MCF 10A (cell line): ENCODE measurements at regions not wholly inside any gene's neighbourhood (a gene's known extent, or its start where the extent isn't known, plus 50 kb on each side); places are given as distances from the start of the nearest gene placed in this dataset.
"Not testable (repeated sequence)": the region's sequence is repeated elsewhere in the genome, so short reads cannot be mapped to it uniquely, and the experiment has no call there.

Experiments used
- BruUV-seq: library from RNA; stranded (reverse); fragments of 400-500 nt; replicated peaks from 2 replicates; lab custom pipeline; 2021; lab: Mats Ljungman, UMichigan
- CTCF ChIA-PET: fragments of 300-600 bp; sonication (Branson Sonifier 250); formaldehyde crosslinking; extraction: SDS; loops from one replicate; lab custom pipeline; 2021; ENCODE audit warnings: antibody characterized with exemption, inconsistent platforms; lab: Yijun Ruan, JAX
- POLR2A ChIA-PET: fragments of 300-600, 350-650 bp; sonication (Branson Sonifier 250); formaldehyde crosslinking; extraction: SDS; loops from one replicate; lab custom pipeline; 2020; ENCODE audit warnings: antibody characterized with exemption, inconsistent platforms; lab: Yijun Ruan, JAX
- DNase-seq: peaks from one replicate; pipeline ENCODE4 v3.0.0-alpha.2; 2018; ENCODE audit not compliant: unreplicated experiment
- H3K27ac Mint-ChIP-seq: one replicate; pipeline ENCODE4 v1.8.0; 2022; ENCODE audit warnings: mild to moderate bottlenecking, low read depth, mixed read lengths; ENCODE audit not compliant: unreplicated experiment
- H3K27me3 Mint-ChIP-seq: one replicate; pipeline ENCODE4 v1.8.0; 2022; ENCODE audit warnings: mixed read lengths; ENCODE audit not compliant: insufficient read depth, unreplicated experiment
- H3K36me3 Mint-ChIP-seq: one replicate; pipeline ENCODE4 v1.8.0; 2022; ENCODE audit warnings: mild to moderate bottlenecking, moderate library complexity, mixed read lengths; ENCODE audit not compliant: insufficient read depth, unreplicated experiment
- H3K4me1 Mint-ChIP-seq: one replicate; pipeline ENCODE4 v1.8.0; 2022; ENCODE audit warnings: mixed read lengths; ENCODE audit not compliant: insufficient read depth, unreplicated experiment
- H3K4me3 Mint-ChIP-seq: one replicate; pipeline ENCODE4 v1.8.0; 2022; ENCODE audit warnings: mild to moderate bottlenecking, moderate library complexity, mixed read lengths; ENCODE audit not compliant: unreplicated experiment
- H3K9me3 Mint-ChIP-seq: one replicate; pipeline ENCODE4 v1.8.0; 2022; ENCODE audit warnings: mixed read lengths; ENCODE audit not compliant: unreplicated experiment
- intact Hi-C: fragments of 100-400 bp; cut with micrococcal nuclease; formaldehyde crosslinking; loops from 2 replicates; pipeline ENCODE4 v1.14.1; 2022

GRCh38 chr3:75434913-75435793 lies 229.0 kb upstream of the FRG2C start:
- peaks cover 10% of the 10 kb centered on the region for H3K4me1 Mint-ChIP-seq
- intact Hi-C loops, result loop anchor here (5.0 kb wide), 1 partner anchor 178 kb away; no protein-coding TSS in a partner anchor
- peak overlapping the region; percentile 86 for H3K4me3 Mint-ChIP-seq
- BruUV-seq, H3K9me3 Mint-ChIP-seq, CTCF ChIA-PET, POLR2A ChIA-PET, H3K27me3 Mint-ChIP-seq: not testable (repeated sequence)
- peaks cover 30% of the 10 kb centered on the region for H3K36me3 Mint-ChIP-seq
- DNase-seq, result peak; percentile 97
- peak overlapping the region; percentile 97 for H3K27ac Mint-ChIP-seq

GRCh38 chr3:75435794-75436400 lies 228.2 kb upstream of the FRG2C start:
- CTCF ChIA-PET, result not testable (repeated sequence)
- peaks cover 23% of the 10 kb centered on the region for H3K36me3 Mint-ChIP-seq

GRCh38 chr3:75440986-75441385 lies 223.1 kb upstream of the FRG2C start:
- DNase-seq, POLR2A ChIA-PET, intact Hi-C loops, H3K27ac Mint-ChIP-seq, H3K27me3 Mint-ChIP-seq, H3K4me1 Mint-ChIP-seq, BruUV-seq, CTCF ChIA-PET, H3K36me3 Mint-ChIP-seq, H3K9me3 Mint-ChIP-seq, H3K4me3 Mint-ChIP-seq: not testable (repeated sequence)

More at GRCh38 chr3:75435794-75436400, 228.2 kb upstream of the FRG2C start:
- Mint-ChIP-seq H3K4me1 (peaks cover 10% of the 10 kb centered on the region), H3K4me3 (peak overlapping the region; percentile 86), H3K27ac (peak overlapping the region; percentile 97)
- BruUV-seq, H3K9me3 Mint-ChIP-seq, POLR2A ChIA-PET, intact Hi-C loops, H3K27me3 Mint-ChIP-seq: not testable (repeated sequence)
- peak; percentile 83 for DNase-seq

GRCh38 chr3:75444634-75445033 lies 219.5 kb upstream of the FRG2C start:
- H3K27me3 Mint-ChIP-seq, H3K27ac Mint-ChIP-seq: not testable (repeated sequence)

GRCh38 chr3:75445234-75445633 lies 218.9 kb upstream of the FRG2C start:
- H3K36me3 Mint-ChIP-seq, H3K27me3 Mint-ChIP-seq, H3K27ac Mint-ChIP-seq, BruUV-seq, DNase-seq, H3K4me3 Mint-ChIP-seq, intact Hi-C loops, CTCF ChIA-PET, H3K9me3 Mint-ChIP-seq, H3K4me1 Mint-ChIP-seq, POLR2A ChIA-PET: not testable (repeated sequence)

More at GRCh38 chr3:75444634-75445033, 219.5 kb upstream of the FRG2C start:
- H3K9me3 Mint-ChIP-seq, CTCF ChIA-PET, H3K4me1 Mint-ChIP-seq, intact Hi-C loops, DNase-seq, POLR2A ChIA-PET, H3K4me3 Mint-ChIP-seq, BruUV-seq, H3K36me3 Mint-ChIP-seq: not testable (repeated sequence)

GRCh38 chr3:75446948-75447347 lies 217.2 kb upstream of the FRG2C start:
- H3K27ac Mint-ChIP-seq, intact Hi-C loops, H3K4me1 Mint-ChIP-seq, H3K36me3 Mint-ChIP-seq, POLR2A ChIA-PET, H3K27me3 Mint-ChIP-seq, H3K9me3 Mint-ChIP-seq, BruUV-seq, H3K4me3 Mint-ChIP-seq, DNase-seq: not testable (repeated sequence)
- CTCF ChIA-PET, result interaction anchor here (0.6 kb wide), 1 partner anchor 134 kb away, joined by 3 read pairs; no protein-coding TSS in a partner anchor

- DNase-seq, result peak; percentile 65
- H3K9me3 Mint-ChIP-seq, H3K4me3 Mint-ChIP-seq, BruUV-seq, H3K36me3 Mint-ChIP-seq, intact Hi-C loops, H3K4me1 Mint-ChIP-seq, H3K27ac Mint-ChIP-seq, H3K27me3 Mint-ChIP-seq, CTCF ChIA-PET: not testable (repeated sequence)
- POLR2A ChIA-PET, result interaction anchor here (0.6 kb wide), 1 partner anchor 257 kb away, joined by 3 read pairs; no protein-coding TSS in a partner anchor
These were observed 210.8 kb upstream of the FRG2C start for GRCh38 chr3:75453328-75453727.

- H3K36me3 Mint-ChIP-seq, CTCF ChIA-PET, H3K4me3 Mint-ChIP-seq, POLR2A ChIA-PET, H3K27me3 Mint-ChIP-seq, H3K9me3 Mint-ChIP-seq, intact Hi-C loops, DNase-seq, BruUV-seq, H3K27ac Mint-ChIP-seq, H3K4me1 Mint-ChIP-seq: not testable (repeated sequence)
These were observed 210.3 kb upstream of the FRG2C start for GRCh38 chr3:75453839-75454238.

- H3K4me1 Mint-ChIP-seq, H3K36me3 Mint-ChIP-seq, POLR2A ChIA-PET, H3K27ac Mint-ChIP-seq, H3K4me3 Mint-ChIP-seq, BruUV-seq, DNase-seq, H3K27me3 Mint-ChIP-seq, intact Hi-C loops: not testable (repeated sequence)
- CTCF ChIA-PET, result interaction anchor here (0.6 kb wide), 1 partner anchor 221 kb away, joined by 3 read pairs; no protein-coding TSS in a partner anchor
- H3K9me3 Mint-ChIP-seq, result peaks cover 19% of the 10 kb centered on the region
These were observed 189.6 kb upstream of the FRG2C start for GRCh38 chr3:75474530-75474929.
